Kidney (tissue), 13 donors: ENCODE measurements at regions not wholly inside any gene's neighbourhood (a gene's known extent, or its start where the extent isn't known, plus 50 kb on each side); places are given as distances from the start of the nearest gene placed in this dataset.

Experiments used
- DNase-seq, 5 donors: peaks; one replicate each; pipeline ENCODE4 v3.0.0-alpha.2; 2013 to 2020
- FAIRE-seq: peaks from 2 replicates; lab custom pipeline; 2012; peaks lifted over from hg19 to GRCh38; lab: Jason Lieb, UNC
- H3K27ac ChIP-seq, 2 donors: one replicate each; pipeline ENCODE4 v1.7.0; 2013; ENCODE audit warnings: low read depth in 2 of 2, low read length in 2 of 2, inconsistent platforms in 1 of 2
- H3K27me3 ChIP-seq: one replicate; pipeline ENCODE4 v1.7.1; 2013; ENCODE audit warnings: low read length, inconsistent platforms; ENCODE audit not compliant: control insufficient read depth, insufficient read depth
- H3K36me3 ChIP-seq, 3 donors: one replicate each; pipeline versions ENCODE4 v1.7.0 to v1.7.1; 2013; ENCODE audit warnings: low read length in 3 of 3, control low read depth in 1 of 3, inconsistent platforms in 1 of 3; ENCODE audit not compliant: insufficient read depth in 3 of 3, control insufficient read depth in 2 of 3
- H3K4me1 ChIP-seq, 3 donors: one replicate each; pipeline versions ENCODE4 v1.7.0 to v1.7.1; 2013; ENCODE audit warnings: low read length in 3 of 3, inconsistent platforms in 1 of 3, low read depth in 1 of 3; ENCODE audit not compliant: control insufficient read depth in 2 of 3, insufficient read depth in 2 of 3
- H3K4me3 ChIP-seq, 3 donors: one replicate each; pipeline versions ENCODE4 v1.7.0 to v1.8.1; 2013; ENCODE audit warnings: low read length in 3 of 3, control low read depth in 1 of 3, inconsistent platforms in 1 of 3
- H3K9ac ChIP-seq, 3 donors: one replicate each; pipeline versions ENCODE4 v1.7.0 to v1.7.1; 2013; ENCODE audit warnings: low read length in 3 of 3, control low read depth in 1 of 3, inconsistent platforms in 1 of 3
- H3K9me3 ChIP-seq, 3 donors: one replicate each; pipeline versions ENCODE4 v1.7.0 to v1.7.1; 2013; ENCODE audit warnings: low read length in 3 of 3, control low read depth in 1 of 3, inconsistent platforms in 1 of 3; ENCODE audit not compliant: control insufficient read depth in 2 of 3, insufficient read depth in 1 of 3
- CTCF ChIP-seq: IDR thresholded peaks from 3 replicates; pipeline ENCODE4 v1.5.1; 2012; ENCODE audit warnings: mild to moderate bottlenecking, moderate library complexity, borderline replicate concordance; ENCODE audit not compliant: insufficient read depth; ENCODE audit errors: extremely low read depth
- intact Hi-C: fragments of 100-400 bp; cut with DNase I; formaldehyde crosslinking; loops from one replicate; pipeline ENCODE4 v1.11.1; 2022
- donor health status: control.
- donor health status: control.
- donor health status: control.
- donor health status: control.
- donor health status: control.
- donor health status: DM: yes; HTN: yes; CAD: no.
- donor health status: Normal renal cell carcinoma (clear cell type).

DNA sequence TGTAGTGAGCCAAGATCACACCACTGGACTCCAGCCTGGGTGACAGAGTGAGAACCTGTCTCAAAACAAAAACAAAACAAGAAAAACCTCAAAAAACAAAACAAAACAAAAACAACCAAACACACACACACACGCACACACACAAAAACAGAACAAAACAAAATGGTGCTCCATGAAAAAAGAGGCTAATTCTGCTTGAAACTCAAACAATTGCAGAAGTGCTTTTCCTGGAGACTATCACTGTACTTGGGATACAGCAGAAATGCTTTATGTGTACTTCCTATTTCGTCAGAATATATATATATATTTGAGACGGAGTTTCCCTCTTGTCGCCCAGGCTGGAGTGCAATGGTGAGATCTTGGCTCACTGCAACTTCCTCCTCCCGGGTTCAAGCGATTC, 49.9 kb upstream of the HSPA9 start:
- Histone ChIP-seq H3K4me1 (no peaks in the 10 kb centered on the region), H3K36me3 (no peaks in the 10 kb centered on the region), H3K4me3 (no peak overlapping the region), H3K9ac (no peak overlapping the region), H3K27me3 (no peaks in the 10 kb centered on the region), H3K27ac (no peak overlapping the region), H3K9me3 (no peaks in the 10 kb centered on the region)
- no peak for FAIRE-seq
- no peak for TF ChIP-seq CTCF
- intact Hi-C loops, result no loop called here
- DNase-seq, result no peak
